Middle frontal gyrus (tissue), 1 donor: ENCODE measurements at regions not wholly inside any gene's neighbourhood (a gene's known extent, or its start where the extent isn't known, plus 50 kb on each side); places are given as distances from the start of the nearest gene placed in this dataset.
"Not testable (repeated sequence)": the region's sequence is repeated elsewhere in the genome, so short reads cannot be mapped to it uniquely, and the experiment has no call there.

ENCODE experiments used
- DNase-seq: peaks from one replicate; pipeline ENCODE4 v3.0.0-alpha.2; 2015; ENCODE audit warnings: low spot score; ENCODE audit errors: extremely low spot score

- no peak for DNase-seq
Observed at GRCh38 chr21:14903172-14903865, 161.5 kb downstream of the NRIP1 start.

GRCh38 chr21:14901482-14901958 is 163.3 kb downstream of the NRIP1 start:
- DNase-seq, result no peak

DNA sequence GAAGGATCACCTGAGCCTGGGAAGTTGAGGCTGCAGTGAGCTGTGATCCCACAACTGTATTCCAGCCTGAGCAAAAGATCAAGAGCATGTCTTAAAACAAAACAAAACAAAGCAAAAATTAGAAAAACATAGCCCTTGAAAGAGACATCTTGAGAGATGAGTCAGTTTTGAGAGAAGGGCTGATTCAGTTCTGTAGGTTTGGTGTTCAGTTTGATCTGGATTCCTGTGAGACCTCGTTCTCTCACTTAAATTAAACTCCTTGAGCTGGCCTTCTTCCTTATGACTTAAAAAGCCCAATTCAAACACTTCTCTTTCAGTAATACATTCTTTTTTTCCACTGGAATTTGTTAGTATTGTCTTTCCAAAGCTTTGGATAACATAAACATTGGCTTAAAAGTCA is 164.2 kb downstream of the NRIP1 start:
- DNase-seq, result no peak

DNA sequence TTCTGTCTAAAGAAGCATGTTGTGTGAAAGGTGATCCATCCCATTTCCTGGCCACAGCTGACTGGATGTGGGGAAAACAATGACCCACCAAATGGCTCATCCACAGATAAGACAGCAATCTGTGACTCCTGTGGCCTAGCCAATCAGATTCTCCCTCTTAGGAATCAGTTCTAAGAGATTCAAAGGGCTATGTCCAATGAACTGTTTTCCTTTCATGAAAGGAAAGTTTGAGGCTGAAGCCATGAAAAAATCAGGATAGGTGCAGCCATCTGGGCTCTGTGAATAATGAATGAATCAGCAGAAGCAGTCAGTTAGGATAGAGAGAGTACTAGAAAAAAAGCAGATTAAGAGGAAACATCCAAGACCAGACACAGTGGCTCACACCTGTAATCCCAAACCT is 164.7 kb downstream of the NRIP1 start:
- DNase-seq, result no peak

GRCh38 chr21:14895792-14896191 is 169.0 kb downstream of the NRIP1 start:
- no peak for DNase-seq

- no peak for DNase-seq
Observed at GRCh38 chr21:14890141-14890540, 174.7 kb downstream of the NRIP1 start.

- DNase-seq, result no peak
Observed at GRCh38 chr21:14889080-14889810, 175.6 kb downstream of the NRIP1 start.

DNA sequence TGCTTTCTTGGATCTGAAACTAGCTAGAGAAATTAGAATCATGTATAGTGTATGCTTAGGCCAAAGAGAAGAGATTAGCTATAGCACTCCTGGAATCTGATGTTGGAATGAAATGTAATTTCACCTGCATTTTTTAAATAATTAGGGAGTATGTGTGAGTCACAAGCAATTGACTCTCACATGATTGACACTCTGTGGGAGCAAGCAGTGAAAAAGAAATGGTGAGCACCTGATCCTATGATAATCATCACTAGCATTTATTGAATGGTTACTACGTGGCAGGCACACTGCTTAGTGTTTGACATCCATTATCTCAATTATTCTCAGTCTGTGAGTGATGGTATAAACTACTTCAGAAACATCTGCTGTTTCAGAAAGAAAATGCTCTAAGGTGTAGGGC is 176.6 kb downstream of the NRIP1 start:
- DNase-seq, result no peak

DNA sequence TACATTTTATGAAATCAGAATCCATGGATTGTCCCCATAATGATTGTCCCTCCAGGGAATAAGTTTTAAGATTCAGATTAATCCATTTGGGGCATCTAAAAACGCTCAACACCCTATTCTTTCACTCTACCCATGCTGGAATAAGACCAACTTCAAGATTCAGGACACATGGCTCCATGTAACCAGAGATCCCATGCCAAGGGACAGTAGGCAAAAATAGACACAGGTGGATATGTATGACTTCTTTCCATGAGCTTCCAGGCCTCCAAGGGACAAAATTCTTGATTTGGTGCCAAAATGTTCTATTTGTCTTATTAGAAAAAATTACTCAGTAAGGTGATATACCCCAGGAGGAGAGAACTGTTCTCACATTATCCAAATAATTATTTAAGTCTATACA is 178.8 kb downstream of the NRIP1 start:
- no peak for DNase-seq

- no peak for DNase-seq
Observed at GRCh38 chr21:14883351-14883750, 181.4 kb downstream of the NRIP1 start.

GRCh38 chr21:14882545-14882944 is 182.3 kb downstream of the NRIP1 start:
- DNase-seq, result not testable (repeated sequence)

DNA sequence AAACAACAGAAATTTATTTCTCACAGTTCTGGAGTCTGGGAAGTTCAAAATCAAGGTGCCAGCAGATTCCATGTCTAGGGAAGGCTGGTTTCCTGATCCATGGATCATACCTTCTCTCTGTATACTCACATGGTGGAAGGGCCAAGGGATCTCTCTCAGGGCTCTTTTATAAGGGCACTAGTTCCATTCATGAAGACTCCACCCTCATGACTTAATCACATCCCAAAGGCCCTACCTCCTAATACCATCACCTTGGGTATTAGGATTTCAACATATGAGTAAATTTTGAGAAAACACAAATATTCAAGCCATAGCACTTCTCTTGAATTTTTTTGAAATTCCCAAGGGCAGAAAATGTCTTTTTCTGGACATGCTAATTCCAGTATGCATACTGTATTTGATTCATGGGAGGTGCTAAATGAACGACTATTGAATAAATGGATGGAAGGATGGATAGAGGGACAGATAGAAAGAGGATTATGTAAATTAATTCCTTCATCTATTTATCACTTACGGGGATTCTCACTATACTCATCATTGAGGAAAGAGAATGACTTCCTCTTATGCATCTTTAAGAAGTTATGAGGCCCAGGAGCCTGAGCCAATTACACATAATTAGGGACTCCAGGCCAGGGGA is 182.8 kb downstream of the NRIP1 start:
- DNase-seq, result no peak

- no peak for DNase-seq
Observed at GRCh38 chr21:14880922-14881321, 183.9 kb downstream of the NRIP1 start.

DNA sequence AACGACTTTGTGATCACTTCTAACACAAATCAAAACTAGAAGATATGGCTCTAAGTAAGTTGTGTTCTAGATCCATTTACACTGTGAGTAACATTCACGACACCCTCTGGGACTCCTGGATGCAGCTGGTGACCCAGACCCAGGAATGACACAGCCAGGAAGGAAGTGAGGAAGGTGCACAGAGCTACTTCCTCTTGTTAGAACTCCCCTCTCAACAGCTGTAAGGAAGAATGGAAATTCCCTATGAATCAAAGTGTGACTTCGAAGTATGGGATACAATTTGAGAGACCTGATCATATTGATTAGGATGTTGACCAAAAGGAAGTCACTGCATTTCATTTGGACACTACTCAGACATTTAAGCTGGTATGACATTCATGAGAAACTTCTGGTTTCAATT is 185.3 kb downstream of the NRIP1 start:
- no peak for DNase-seq

DNA sequence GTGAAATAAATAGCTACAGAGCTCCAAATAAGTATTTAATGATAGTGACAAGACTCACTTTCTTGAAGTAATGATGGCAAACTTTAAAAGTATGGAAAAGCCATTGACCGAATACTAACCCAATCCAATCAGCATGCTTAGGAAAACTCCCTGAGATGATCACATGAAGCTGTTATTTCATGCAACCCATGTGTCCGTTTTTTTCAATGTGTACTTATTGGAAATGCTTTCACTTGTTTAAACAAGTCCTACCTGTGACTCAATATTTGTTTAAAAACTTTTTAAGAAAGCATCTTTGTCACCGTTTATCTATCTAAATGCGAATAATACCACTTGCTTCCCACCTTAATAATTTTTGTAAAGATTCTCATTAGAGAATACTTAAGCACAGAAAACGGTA is 185.8 kb downstream of the NRIP1 start:
- no peak for DNase-seq

DNA sequence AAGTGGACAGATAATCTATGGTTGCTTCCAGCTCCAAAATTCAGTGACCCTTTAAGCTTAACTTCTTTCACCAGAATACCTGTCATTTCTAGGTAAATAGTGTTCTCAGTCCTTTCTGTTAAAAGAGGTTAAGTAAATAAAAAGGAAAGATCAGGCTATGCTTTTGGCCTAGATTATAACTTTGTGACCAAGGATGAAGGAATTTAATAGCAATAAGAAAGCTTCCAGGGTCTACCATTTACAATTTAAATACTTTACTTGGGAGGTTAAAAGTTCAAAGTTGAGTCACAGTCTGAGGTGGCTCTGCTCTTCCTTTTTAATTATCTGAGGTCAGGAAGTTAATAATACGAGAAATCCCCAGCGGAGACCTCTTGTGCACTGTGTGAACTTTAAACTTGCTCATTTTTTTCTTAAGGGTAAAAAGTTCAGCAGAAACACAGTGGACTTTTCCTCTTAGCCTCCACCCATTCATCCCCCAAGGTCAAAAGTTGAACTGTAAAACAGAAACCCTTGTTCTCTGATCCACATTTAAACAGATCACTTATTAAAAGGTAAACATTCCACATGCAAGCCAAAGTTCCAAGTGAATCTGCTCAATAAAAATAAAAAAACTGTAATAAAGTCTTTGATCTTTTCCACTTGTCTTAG is 187.1 kb downstream of the NRIP1 start:
- no peak for DNase-seq

GRCh38 chr21:14876524-14876840 is 188.3 kb downstream of the NRIP1 start:
- no peak for DNase-seq

DNA sequence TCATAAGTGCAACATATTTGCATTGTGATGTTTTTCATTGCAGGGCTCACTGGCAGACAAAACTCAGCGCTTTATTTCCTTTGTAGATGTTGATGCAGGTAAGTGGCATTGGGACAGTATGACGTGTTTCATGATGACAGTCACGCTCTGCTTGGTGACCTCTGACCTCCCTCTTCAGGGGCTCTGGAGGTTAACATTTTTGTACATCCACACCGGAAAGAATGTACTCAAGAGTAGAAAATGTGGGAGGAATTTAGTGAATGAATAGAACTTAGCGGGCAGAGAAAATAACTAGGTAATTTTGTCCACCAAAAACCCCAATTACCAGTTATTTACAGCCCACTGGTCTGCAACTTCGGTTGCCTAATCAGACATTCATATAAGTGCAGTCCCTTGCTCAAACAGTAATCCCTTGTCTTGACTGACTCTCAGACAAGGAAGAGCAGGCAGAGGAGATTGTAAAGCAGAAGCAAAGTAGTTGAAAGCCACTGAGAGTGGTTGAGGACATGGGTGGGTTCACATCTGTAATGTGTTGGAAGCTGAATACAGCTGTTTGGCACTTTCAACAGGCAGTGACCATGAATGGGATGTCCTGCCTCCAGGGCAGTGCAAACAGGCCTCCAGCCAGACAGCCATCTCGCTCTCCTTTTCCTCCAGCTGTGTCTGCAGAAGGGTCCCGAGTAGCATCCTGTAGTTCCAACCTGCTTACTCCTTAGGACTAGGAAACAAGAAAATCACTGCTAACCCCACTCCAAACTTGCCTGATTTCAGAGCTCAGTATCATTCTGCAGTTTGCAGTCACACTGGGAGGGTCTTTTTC is 188.9 kb downstream of the NRIP1 start:
- DNase-seq, result no peak

- no peak for DNase-seq
Observed at GRCh38 chr21:14875186-14875585, 189.6 kb downstream of the NRIP1 start.

DNA sequence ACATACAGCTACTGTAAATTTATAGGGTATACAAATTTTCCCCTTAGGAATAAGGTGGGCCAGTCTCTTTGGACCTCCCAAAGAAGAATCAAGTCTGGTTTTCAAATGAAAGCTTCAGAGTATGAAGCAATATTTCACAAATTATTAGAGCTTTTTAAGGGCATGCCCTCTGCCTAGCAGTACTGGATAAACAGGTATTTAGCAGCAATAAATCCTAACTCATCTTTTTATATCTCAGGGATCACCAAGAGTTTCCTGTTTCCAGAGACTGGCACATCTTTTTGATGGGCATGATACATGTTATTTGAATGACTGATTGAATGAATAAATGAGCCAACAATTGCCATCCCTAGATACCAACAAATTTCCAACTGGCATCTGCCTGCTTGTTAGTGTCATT is 190.4 kb downstream of the NRIP1 start:
- no peak for DNase-seq

GRCh38 chr21:14871861-14872260 is 192.9 kb downstream of the NRIP1 start:
- no peak for DNase-seq

DNA sequence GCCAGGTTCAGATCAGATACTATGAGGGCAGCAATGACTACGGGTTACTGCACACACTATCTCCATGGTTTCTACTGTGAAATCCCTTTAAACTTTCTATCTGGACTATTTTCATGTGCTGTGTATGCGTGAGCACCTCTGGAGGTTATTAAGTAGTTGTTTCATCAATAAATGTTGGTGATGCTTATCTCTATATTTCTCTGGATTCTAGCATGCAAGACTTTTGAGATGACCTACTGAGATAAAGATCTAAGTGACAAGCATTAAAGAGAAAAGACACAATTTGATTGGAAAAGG is 194.0 kb downstream of the NRIP1 start:
- DNase-seq, result no peak
